Esophagus squamous epithelium (tissue), 5 donors: ENCODE measurements at regions not wholly inside any gene's neighbourhood (a gene's known extent, or its start where the extent isn't known, plus 50 kb on each side); places are given as distances from the start of the nearest gene placed in this dataset.

Experiments used
- DNase-seq: peaks from one replicate; lab custom pipeline; 2025; lab: John Stamatoyannopoulos, UW
- H3K27ac ChIP-seq, 4 donors: fragments of 200-600 bp; sonication (generic); one replicate each; pipeline ENCODE4 v1.5.1; 2016 to 2019; ENCODE audit warnings: mild to moderate bottlenecking in 1 of 4
- H3K27me3 ChIP-seq, 4 donors: fragments of 200-600 bp; sonication (generic); 1 replicate in 3 of 4; 2 replicates in 1 of 4; pipeline versions ENCODE4 v1.5.1 to v1.6.0; 2017 to 2021; ENCODE audit warnings: antibody characterized with exemption in 1 of 4
- H3K36me3 ChIP-seq, 3 donors: fragments of 200-600 bp; sonication (generic); one replicate each; pipeline ENCODE4 v1.5.1; 2016 to 2019
- H3K4me1 ChIP-seq, 3 donors: fragments of 200-600 bp; sonication (generic); one replicate each; pipeline ENCODE4 v1.5.1; 2017 to 2019
- H3K4me3 ChIP-seq, 4 donors: fragments of 200-600 bp; sonication (generic); 1 replicate in 3 of 4; 2 replicates in 1 of 4; pipeline ENCODE4 v1.5.1; 2016 to 2019; ENCODE audit warnings: mild to moderate bottlenecking in 2 of 4, moderate library complexity in 1 of 4
- H3K9me3 ChIP-seq, 3 donors: fragments of 200-600 bp; sonication (generic); one replicate each; pipeline ENCODE4 v1.5.1; 2016 to 2019
- POLR2A ChIP-seq, 4 donors: fragments of 450-650 bp; IDR thresholded peaks; one replicate each; pipeline ENCODE4 v1.6.1; 2017; ENCODE audit warnings: antibody characterized with exemption in 4 of 4, mild to moderate bottlenecking in 4 of 4, moderate library complexity in 3 of 4
- WGBS, 2 donors: methylation state at CpG; one replicate each; pipeline ENCODE4 v1.1.5; 2018; 5-methylcytosine and 5-hydroxymethylcytosine counted together
- intact Hi-C: fragments of 100-400 bp; cut with DNase I; formaldehyde crosslinking; loops from one replicate; pipeline ENCODE4 v1.15.0; 2022
- TF ChIP-seq, protein P1 (sequence below), 6 experiments: fragments of 450-650 bp in 4 of 6; fragments of 200-600 bp in 2 of 6; sonication (generic) in 2 of 6; IDR thresholded peaks; one replicate each; pipeline ENCODE4 v1.5.1; 2016 to 2019; ENCODE audit warnings: antibody characterized with exemption in 6 of 6, mild to moderate bottlenecking in 4 of 6, moderate library complexity in 4 of 6
- donor health status: DM: yes; HTN: yes; CAD: no.

DNA sequence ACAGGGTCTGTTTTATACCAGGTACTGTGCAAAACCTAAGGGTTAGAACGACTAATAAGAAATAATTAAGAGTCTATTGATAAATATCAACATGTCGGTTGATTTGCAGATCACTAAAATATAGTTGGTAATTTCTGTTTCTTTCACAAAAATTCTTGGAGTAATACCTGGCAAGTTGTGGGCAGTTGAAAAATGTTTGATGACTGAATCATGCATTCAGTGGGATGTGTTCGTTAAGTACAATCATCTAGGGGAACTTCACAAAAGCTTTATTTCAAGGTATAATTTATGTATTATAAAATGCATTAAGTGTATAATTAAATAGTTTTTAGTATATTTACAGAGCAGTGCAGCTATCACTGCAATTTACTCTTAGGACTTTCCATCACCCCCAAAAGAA, 120.0 kb downstream of the KCNA5 start:
- no peaks in the 10 kb centered on the region for H3K9me3 ChIP-seq
- 84 to 86% methylated on average over 3 of the region's 3 CpGs for WGBS, 2 donors
- no peaks in the 10 kb centered on the region for H3K36me3 ChIP-seq
- peaks cover 0 to 2% (median 0%) of the 10 kb centered on the region in 3 donors for H3K4me1 ChIP-seq
- intact Hi-C loops, result no loop called here
- no peak overlapping the region for H3K27ac ChIP-seq
- no peak for DNase-seq
- H3K4me3 ChIP-seq, result no peak overlapping the region
- TF ChIP-seq, protein P1, sequence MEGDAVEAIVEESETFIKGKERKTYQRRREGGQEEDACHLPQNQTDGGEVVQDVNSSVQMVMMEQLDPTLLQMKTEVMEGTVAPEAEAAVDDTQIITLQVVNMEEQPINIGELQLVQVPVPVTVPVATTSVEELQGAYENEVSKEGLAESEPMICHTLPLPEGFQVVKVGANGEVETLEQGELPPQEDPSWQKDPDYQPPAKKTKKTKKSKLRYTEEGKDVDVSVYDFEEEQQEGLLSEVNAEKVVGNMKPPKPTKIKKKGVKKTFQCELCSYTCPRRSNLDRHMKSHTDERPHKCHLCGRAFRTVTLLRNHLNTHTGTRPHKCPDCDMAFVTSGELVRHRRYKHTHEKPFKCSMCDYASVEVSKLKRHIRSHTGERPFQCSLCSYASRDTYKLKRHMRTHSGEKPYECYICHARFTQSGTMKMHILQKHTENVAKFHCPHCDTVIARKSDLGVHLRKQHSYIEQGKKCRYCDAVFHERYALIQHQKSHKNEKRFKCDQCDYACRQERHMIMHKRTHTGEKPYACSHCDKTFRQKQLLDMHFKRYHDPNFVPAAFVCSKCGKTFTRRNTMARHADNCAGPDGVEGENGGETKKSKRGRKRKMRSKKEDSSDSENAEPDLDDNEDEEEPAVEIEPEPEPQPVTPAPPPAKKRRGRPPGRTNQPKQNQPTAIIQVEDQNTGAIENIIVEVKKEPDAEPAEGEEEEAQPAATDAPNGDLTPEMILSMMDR (IDR thresholded peaks at IDR 0.05), result no peak
- TF ChIP-seq POLR2A (IDR thresholded peaks at IDR 0.05), result no peak
- peaks cover 0 to 7% (median 0%) of the 10 kb centered on the region in 4 donors for H3K27me3 ChIP-seq

DNA sequence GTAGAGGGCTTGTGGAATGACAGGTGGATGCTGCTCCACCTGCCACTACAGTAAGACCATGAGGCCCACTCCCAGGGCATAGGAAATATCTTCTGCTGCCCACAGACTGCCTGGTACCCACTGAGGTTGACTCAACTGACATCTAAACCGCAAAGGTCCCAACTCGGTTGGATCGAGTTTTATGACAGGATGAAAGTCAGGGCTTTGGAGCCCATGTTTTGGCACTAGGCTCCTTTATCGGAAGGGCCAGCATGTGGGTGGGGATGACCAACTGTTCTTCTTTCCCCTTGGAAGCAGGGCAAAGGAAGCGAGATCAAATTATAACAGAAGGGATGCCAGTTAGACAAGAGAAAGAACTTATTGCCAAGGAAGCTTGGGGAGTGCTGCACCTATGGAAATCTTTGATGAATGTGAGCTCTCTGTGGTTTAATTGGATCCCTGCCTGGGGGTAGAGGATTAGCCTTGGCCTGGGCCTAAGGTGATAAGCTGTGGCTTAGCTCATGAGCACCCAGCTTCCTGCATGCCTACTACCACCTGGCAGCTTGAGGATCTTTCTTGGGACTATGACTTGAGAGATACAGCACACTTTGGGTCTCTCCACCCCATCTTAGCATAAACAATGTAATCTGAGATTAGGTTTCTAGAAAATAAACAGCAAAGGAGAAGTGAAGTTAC, 121.8 kb downstream of the KCNA5 start:
- intact Hi-C loops, result no loop called here
- no peak for DNase-seq
- Histone ChIP-seq H3K36me3 (no peaks in the 10 kb centered on the region), H3K4me3 (no peak overlapping the region), H3K4me1 (peaks cover 0 to 2% (median 0%) of the 10 kb centered on the region in 3 donors), H3K27me3 (peaks cover 0 to 7% (median 0%) of the 10 kb centered on the region in 4 donors), H3K9me3 (no peaks in the 10 kb centered on the region), H3K27ac (no peak overlapping the region)
- no peak for TF ChIP-seq POLR2A (IDR thresholded peaks at IDR 0.05)
- TF ChIP-seq, protein P1 (IDR thresholded peaks at IDR 0.05), result no peak
- 63 to 78% methylated on average over 5 of the region's 5 CpGs for WGBS, 2 donors

DNA sequence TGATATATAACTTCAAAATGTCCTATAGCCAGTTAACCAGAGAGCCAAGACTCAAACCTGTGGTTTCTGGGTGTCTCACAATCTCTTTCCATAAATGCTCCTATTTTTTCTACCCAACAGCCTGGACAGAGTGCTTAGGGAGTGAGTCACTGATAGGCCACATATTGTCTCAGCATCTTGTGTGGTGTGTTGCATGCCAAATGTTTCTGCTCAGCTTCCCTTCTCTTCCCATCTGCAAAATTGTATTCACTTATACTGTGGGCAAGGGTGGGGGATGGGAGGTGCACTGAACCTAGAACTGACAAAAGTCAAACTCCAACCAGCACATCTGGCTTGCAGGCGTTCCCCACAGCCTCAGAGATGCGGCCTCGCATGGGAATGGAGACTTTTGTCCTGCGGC, 123.3 kb downstream of the KCNA5 start:
- intact Hi-C loops, result no loop called here
- no peak for DNase-seq
- Histone ChIP-seq H3K36me3 (no peaks in the 10 kb centered on the region), H3K4me1 (peaks cover 0 to 12% (median 0%) of the 10 kb centered on the region in 3 donors), H3K27me3 (no peaks in the 10 kb centered on the region), H3K4me3 (no peak overlapping the region), H3K9me3 (no peaks in the 10 kb centered on the region), H3K27ac (no peak overlapping the region)
- WGBS, 2 donors, result 69 to 88% methylated on average over 4 of the region's 4 CpGs
- TF ChIP-seq POLR2A (IDR thresholded peaks at IDR 0.05), result no peak
- TF ChIP-seq, protein P1 (IDR thresholded peaks at IDR 0.05), result no peak

DNA sequence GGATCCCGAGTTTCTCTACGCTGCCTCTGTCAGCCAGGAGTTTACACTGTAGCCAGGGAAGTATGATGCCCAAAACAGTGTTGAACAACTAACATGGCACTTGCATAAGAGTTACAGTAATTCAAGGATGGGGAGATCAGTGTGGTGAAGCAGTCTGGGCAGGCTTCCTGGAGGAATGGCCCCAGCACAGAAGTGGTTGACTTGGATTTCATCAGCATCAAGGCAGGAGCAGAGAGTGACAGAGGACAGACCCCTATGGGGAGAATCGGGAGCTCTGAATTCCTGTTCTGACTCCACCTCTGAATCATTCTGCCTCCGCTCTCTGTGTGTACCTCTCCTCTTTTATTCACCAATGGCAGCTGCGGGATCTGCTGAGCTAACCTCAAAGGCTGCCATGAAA, 124.5 kb downstream of the KCNA5 start:
- 88 to 100% methylated on average over 4 to 5 of the region's 5 CpGs for WGBS, 2 donors
- peaks cover 0 to 15% (median 0%) of the 10 kb centered on the region in 3 donors for H3K4me1 ChIP-seq
- H3K36me3 ChIP-seq, result peaks cover 0 to 5% (median 0%) of the 10 kb centered on the region in 3 donors
- H3K27ac ChIP-seq, result no peak overlapping the region
- no peak for DNase-seq
- no peak for TF ChIP-seq POLR2A (IDR thresholded peaks at IDR 0.05)
- TF ChIP-seq, protein P1 (IDR thresholded peaks at IDR 0.05), result no peak
- no peaks in the 10 kb centered on the region for H3K9me3 ChIP-seq
- peaks cover 0 to 6% (median 0%) of the 10 kb centered on the region in 4 donors for H3K27me3 ChIP-seq
- intact Hi-C loops, result no loop called here
- H3K4me3 ChIP-seq, result no peak overlapping the region

DNA sequence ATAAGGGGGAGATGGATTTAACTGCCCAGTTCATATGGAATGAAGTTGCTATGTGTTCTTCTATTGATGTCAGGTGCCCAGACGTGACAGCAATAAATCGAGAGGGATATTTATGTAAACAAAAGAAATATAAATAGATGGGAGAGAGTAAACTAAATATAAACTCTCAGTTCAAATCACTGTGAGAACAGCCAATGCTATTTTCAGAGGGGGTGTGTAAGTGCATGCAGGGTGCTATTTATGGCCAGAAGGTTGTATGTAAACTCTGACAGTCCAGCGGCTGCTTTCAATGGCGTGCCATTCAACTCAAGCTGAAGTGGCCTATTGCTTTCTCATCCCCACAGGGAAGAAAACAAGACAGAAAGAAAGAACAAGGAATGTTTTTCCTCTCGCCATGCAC, 127.2 kb downstream of the KCNA5 start:
- intact Hi-C loops, result loop anchor here (10.0 kb wide), 1 partner anchor 274 kb away; no protein-coding TSS in a partner anchor
- TF ChIP-seq, protein P1 (IDR thresholded peaks at IDR 0.05), result no peak
- TF ChIP-seq POLR2A (IDR thresholded peaks at IDR 0.05), result no peak
- 37 to 56% methylated on average over 5 of the region's 5 CpGs for WGBS, 2 donors
- Histone ChIP-seq H3K4me3 (no peak overlapping the region), H3K27ac (no peak overlapping the region), H3K4me1 (peaks cover 0 to 12% (median 0%) of the 10 kb centered on the region in 3 donors), H3K27me3 (peaks cover 0 to 10% (median 0%) of the 10 kb centered on the region in 4 donors), H3K9me3 (no peaks in the 10 kb centered on the region), H3K36me3 (peaks cover 0 to 5% (median 0%) of the 10 kb centered on the region in 3 donors)
- DNase-seq, result no peak
